C4-2B (cell line): ENCODE measurements at regions not wholly inside any gene's neighbourhood (a gene's known extent, or its start where the extent isn't known, plus 50 kb on each side); places are given as distances from the start of the nearest gene placed in this dataset.

Experiments
- CTCF ChIP-seq: fragments of 450-650 bp; conservative IDR thresholded peaks from 2 replicates; pipeline ENCODE4 v1.5.1; 2017; ENCODE audit warnings: mild to moderate bottlenecking
- ZFX ChIP-seq: fragments of 450-650 bp; IDR thresholded peaks from 2 replicates; pipeline ENCODE4 v1.6.1; 2017

- TF ChIP-seq CTCF (no peak), ZFX (no peak)
Measured at GRCh38 chr2:18342901-18343300, 217.6 kb downstream of the RDH14 start.
